A673 (cell line): ENCODE measurements at regions not wholly inside any gene's neighbourhood (a gene's known extent, or its start where the extent isn't known, plus 50 kb on each side); places are given as distances from the start of the nearest gene placed in this dataset.
"Not testable (repeated sequence)": the region's sequence is repeated elsewhere in the genome, so short reads cannot be mapped to it uniquely, and the experiment has no call there.

ENCODE experiments used
- EZH2 ChIP-seq: fragments of 200-600 bp; sonication (generic); IDR thresholded peaks from 2 replicates; pipeline ENCODE4 v1.6.1; 2017; ENCODE audit warnings: borderline replicate concordance, low read depth, mild to moderate bottlenecking, mixed read lengths, antibody characterized with exemption, low read length; ENCODE audit not compliant: poor library complexity, severe bottlenecking
- TF ChIP-seq, protein P1 (sequence below): fragments of 300-800, 200-600 bp; sonication (generic); conservative IDR thresholded peaks from 2 replicates; pipeline ENCODE4 v1.5.1; 2017; ENCODE audit warnings: low read depth, mild to moderate bottlenecking, antibody characterized with exemption, low read length, moderate library complexity, mixed read lengths

DNA sequence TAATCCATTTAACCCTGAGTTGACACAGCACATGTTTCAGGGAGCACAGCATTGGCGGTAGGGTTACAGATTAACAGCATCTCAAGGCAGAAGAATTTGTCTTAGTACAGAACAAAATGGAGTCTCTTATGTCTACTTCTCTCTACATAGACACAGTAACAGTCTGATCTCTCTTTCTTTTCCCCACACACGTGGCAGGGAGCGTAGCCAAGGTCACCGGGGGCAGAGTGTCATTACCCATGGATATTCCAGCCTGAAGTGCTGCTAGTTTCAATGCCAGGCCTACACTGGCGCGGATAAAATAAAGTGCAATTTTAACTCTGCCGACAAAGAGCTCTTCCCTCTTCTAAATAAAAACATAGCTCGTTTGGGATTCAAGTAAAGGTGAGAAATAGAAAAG is 366.3 kb upstream of the SGCG start:
- TF ChIP-seq, protein P1, sequence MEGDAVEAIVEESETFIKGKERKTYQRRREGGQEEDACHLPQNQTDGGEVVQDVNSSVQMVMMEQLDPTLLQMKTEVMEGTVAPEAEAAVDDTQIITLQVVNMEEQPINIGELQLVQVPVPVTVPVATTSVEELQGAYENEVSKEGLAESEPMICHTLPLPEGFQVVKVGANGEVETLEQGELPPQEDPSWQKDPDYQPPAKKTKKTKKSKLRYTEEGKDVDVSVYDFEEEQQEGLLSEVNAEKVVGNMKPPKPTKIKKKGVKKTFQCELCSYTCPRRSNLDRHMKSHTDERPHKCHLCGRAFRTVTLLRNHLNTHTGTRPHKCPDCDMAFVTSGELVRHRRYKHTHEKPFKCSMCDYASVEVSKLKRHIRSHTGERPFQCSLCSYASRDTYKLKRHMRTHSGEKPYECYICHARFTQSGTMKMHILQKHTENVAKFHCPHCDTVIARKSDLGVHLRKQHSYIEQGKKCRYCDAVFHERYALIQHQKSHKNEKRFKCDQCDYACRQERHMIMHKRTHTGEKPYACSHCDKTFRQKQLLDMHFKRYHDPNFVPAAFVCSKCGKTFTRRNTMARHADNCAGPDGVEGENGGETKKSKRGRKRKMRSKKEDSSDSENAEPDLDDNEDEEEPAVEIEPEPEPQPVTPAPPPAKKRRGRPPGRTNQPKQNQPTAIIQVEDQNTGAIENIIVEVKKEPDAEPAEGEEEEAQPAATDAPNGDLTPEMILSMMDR, result not testable (repeated sequence)
- not testable (repeated sequence) for TF ChIP-seq EZH2
